Astrocyte (in vitro differentiated cells and primary cell): ENCODE measurements at regions not wholly inside any gene's neighbourhood (a gene's known extent, or its start where the extent isn't known, plus 50 kb on each side); places are given as distances from the start of the nearest gene placed in this dataset.

Experiments
- DNase-seq: peaks from one replicate; pipeline ENCODE4 v3.0.0-alpha.2; 2010; ENCODE audit warnings: low read depth
- FAIRE-seq: peaks from 2 replicates; lab custom pipeline; 2011; peaks lifted over from hg19 to GRCh38; lab: Jason Lieb, UNC
- H2AFZ ChIP-seq: 2 replicates; pipeline ENCODE4 v1.6.0; 2012; ENCODE audit warnings: low read depth, low read length, inconsistent platforms
- H3K27ac ChIP-seq: 2 replicates; pipeline ENCODE4 v1.5.1; 2011; ENCODE audit warnings: low read depth, low read length, inconsistent platforms
- H3K27me3 ChIP-seq: 2 replicates; pipeline ENCODE4 v1.6.0; 2011; ENCODE audit warnings: low read length, inconsistent platforms; ENCODE audit not compliant: insufficient read depth
- H3K36me3 ChIP-seq: 2 replicates; pipeline ENCODE4 v1.5.1; 2011; ENCODE audit warnings: low read length, inconsistent platforms; ENCODE audit not compliant: insufficient read depth
- H3K4me1 ChIP-seq: 2 replicates; pipeline ENCODE4 v1.5.1; 2011; ENCODE audit warnings: low read length, inconsistent platforms; ENCODE audit not compliant: insufficient read depth
- H3K4me2 ChIP-seq: 2 replicates; pipeline ENCODE4 v1.6.0; 2012; ENCODE audit warnings: low read length, inconsistent platforms
- H3K4me3 ChIP-seq: 2 replicates; pipeline ENCODE4 v1.5.1; 2011; ENCODE audit warnings: low read depth, mild to moderate bottlenecking, low read length, inconsistent platforms; ENCODE audit not compliant: insufficient read depth
- H3K79me2 ChIP-seq: 2 replicates; pipeline ENCODE4 v1.6.0; 2012; ENCODE audit warnings: mild to moderate bottlenecking, low read length, inconsistent platforms; ENCODE audit not compliant: insufficient read depth
- H3K9ac ChIP-seq: 2 replicates; pipeline ENCODE4 v1.6.0; 2012; ENCODE audit warnings: mild to moderate bottlenecking, low read length, inconsistent platforms
- H3K9me3 ChIP-seq: 2 replicates; pipeline ENCODE4 v1.5.1; 2012; ENCODE audit warnings: low read depth, mild to moderate bottlenecking, low read length, inconsistent platforms; ENCODE audit not compliant: insufficient read depth
- H4K20me1 ChIP-seq: 2 replicates; pipeline ENCODE4 v1.6.0; 2012; ENCODE audit warnings: low read length, inconsistent platforms; ENCODE audit not compliant: insufficient read depth
- H3K27ac Mint-ChIP-seq: one replicate; pipeline ENCODE4 v1.8.0; 2021; ENCODE audit warnings: mild to moderate bottlenecking, mixed read lengths; ENCODE audit not compliant: unreplicated experiment
- H3K27me3 Mint-ChIP-seq: one replicate; pipeline ENCODE4 v1.8.0; 2021; ENCODE audit warnings: low read depth, mixed read lengths; ENCODE audit not compliant: unreplicated experiment
- H3K36me3 Mint-ChIP-seq: one replicate; pipeline ENCODE4 v1.8.0; 2021; ENCODE audit warnings: low read depth, mixed read lengths; ENCODE audit not compliant: unreplicated experiment
- H3K4me1 Mint-ChIP-seq: one replicate; pipeline ENCODE4 v1.8.0; 2021; ENCODE audit warnings: low read depth, mixed read lengths; ENCODE audit not compliant: unreplicated experiment
- H3K4me3 Mint-ChIP-seq: one replicate; pipeline ENCODE4 v1.8.0; 2021; ENCODE audit warnings: mild to moderate bottlenecking, moderate library complexity, mixed read lengths; ENCODE audit not compliant: unreplicated experiment
- H3K9me3 Mint-ChIP-seq: one replicate; pipeline ENCODE4 v1.8.0; 2021; ENCODE audit warnings: mild to moderate bottlenecking, mixed read lengths; ENCODE audit not compliant: unreplicated experiment
- CTCF ChIP-seq: IDR thresholded peaks from 2 replicates; pipeline ENCODE4 v1.5.1; 2011; ENCODE audit warnings: low read depth, mild to moderate bottlenecking, inconsistent platforms, low read length, moderate library complexity; ENCODE audit not compliant: insufficient read depth
- EZH2 ChIP-seq: IDR thresholded peaks from 2 replicates; pipeline ENCODE4 v1.6.1; 2012; ENCODE audit warnings: mild to moderate bottlenecking, low read length, inconsistent platforms; ENCODE audit not compliant: insufficient read depth

- H3K9ac ChIP-seq, result no peak overlapping the region
- H3K4me1 ChIP-seq, result peaks cover 29% of the 10 kb centered on the region
- no peaks in the 10 kb centered on the region for H3K9me3 ChIP-seq
- peaks cover 21% of the 10 kb centered on the region for H3K4me1 Mint-ChIP-seq
- TF ChIP-seq EZH2 (no peak), CTCF (no peak)
- no peaks in the 10 kb centered on the region for H3K27me3 Mint-ChIP-seq
- H4K20me1 ChIP-seq, result no peaks in the 10 kb centered on the region
- no peaks in the 10 kb centered on the region for H3K27me3 ChIP-seq
- no peak for FAIRE-seq
- DNase-seq, result no peak
- H3K27ac Mint-ChIP-seq, result peak overlapping the region; percentile 75
- H3K79me2 ChIP-seq, result no peaks in the 10 kb centered on the region
- H3K36me3 ChIP-seq, result no peaks in the 10 kb centered on the region
- H3K4me3 ChIP-seq, result no peak overlapping the region
- no peak overlapping the region for H3K4me2 ChIP-seq
- H3K36me3 Mint-ChIP-seq, result no peaks in the 10 kb centered on the region
- no peaks in the 10 kb centered on the region for H3K9me3 Mint-ChIP-seq
- H3K27ac ChIP-seq, result no peak overlapping the region
- H2AFZ ChIP-seq, result no peak overlapping the region
- H3K4me3 Mint-ChIP-seq, result no peak overlapping the region
Measured at GRCh38 chr3:30542897-30543296, 63.5 kb upstream of the TGFBR2 start.

- Mint-ChIP-seq H3K4me1 (peaks cover 8% of the 10 kb centered on the region), H3K4me3 (no peak overlapping the region), H3K36me3 (no peaks in the 10 kb centered on the region), H3K27ac (no peak overlapping the region), H3K9me3 (no peaks in the 10 kb centered on the region), H3K27me3 (no peaks in the 10 kb centered on the region)
- no peak for TF ChIP-seq CTCF
- no peak overlapping the region for H3K4me3 ChIP-seq
- H3K4me1 ChIP-seq, result peaks cover 12% of the 10 kb centered on the region
- H3K9ac ChIP-seq, result peak overlapping the region; percentile 16
- no peaks in the 10 kb centered on the region for H4K20me1 ChIP-seq
- H3K4me2 ChIP-seq, result peak overlapping the region; percentile 9
- no peaks in the 10 kb centered on the region for H3K79me2 ChIP-seq
- peak overlapping the region; percentile 65 for H3K27ac ChIP-seq
- peak; percentile 92 for FAIRE-seq
- no peaks in the 10 kb centered on the region for H3K36me3 ChIP-seq
- H3K27me3 ChIP-seq, result no peaks in the 10 kb centered on the region
- H3K9me3 ChIP-seq, result peaks cover 2% of the 10 kb centered on the region
- H2AFZ ChIP-seq, result peak overlapping the region; percentile 0
- peak; percentile 79 for DNase-seq
Measured at GRCh38 chr3:30544812-30545211, 61.6 kb upstream of the TGFBR2 start.

GRCh38 chr3:30546934-30547333 lies 59.5 kb upstream of the TGFBR2 start:
- no peak for DNase-seq
- no peak overlapping the region for H3K9ac ChIP-seq
- H3K79me2 ChIP-seq, result no peaks in the 10 kb centered on the region
- H3K9me3 Mint-ChIP-seq, result no peaks in the 10 kb centered on the region
- H3K4me3 ChIP-seq, result no peak overlapping the region
- peaks cover 8% of the 10 kb centered on the region for H3K4me1 Mint-ChIP-seq
- H3K27me3 Mint-ChIP-seq, result no peaks in the 10 kb centered on the region
- peaks cover 2% of the 10 kb centered on the region for H3K9me3 ChIP-seq
- H3K27ac ChIP-seq, result no peak overlapping the region
- no peak overlapping the region for H3K4me2 ChIP-seq
- H3K4me1 ChIP-seq, result peaks cover 11% of the 10 kb centered on the region
- TF ChIP-seq EZH2, result no peak
- no peak overlapping the region for H3K4me3 Mint-ChIP-seq
- no peaks in the 10 kb centered on the region for H3K36me3 ChIP-seq
- no peaks in the 10 kb centered on the region for H3K27me3 ChIP-seq
- no peak overlapping the region for H2AFZ ChIP-seq
- no peaks in the 10 kb centered on the region for H3K36me3 Mint-ChIP-seq
- H4K20me1 ChIP-seq, result no peaks in the 10 kb centered on the region
- H3K27ac Mint-ChIP-seq, result no peak overlapping the region
- no peak for FAIRE-seq
